Gastroesophageal sphincter (tissue), 4 donors: ENCODE measurements at regions not wholly inside any gene's neighbourhood (a gene's known extent, or its start where the extent isn't known, plus 50 kb on each side); places are given as distances from the start of the nearest gene placed in this dataset.

Experiments
- ATAC-seq: fragments of 150-250 bp; one replicate; pipeline ENCODE4 v1.9.1; 2016; ENCODE audit warnings: mild to moderate bottlenecking, moderate library complexity
- H3K27ac ChIP-seq, 4 donors: fragments of 200-600 bp; sonication (generic) in 3 of 4; 1 replicate in 3 of 4; 2 replicates in 1 of 4; pipeline ENCODE4 v1.5.1; 2016 to 2019
- H3K27me3 ChIP-seq: fragments of 200-600 bp; sonication (generic); one replicate; pipeline ENCODE4 v1.5.1; 2019
- H3K36me3 ChIP-seq, 2 donors: fragments of 200-600 bp; sonication (generic); one replicate each; pipeline ENCODE4 v1.5.1; 2019; ENCODE audit warnings: control low read depth in 1 of 2
- H3K4me1 ChIP-seq, 3 donors: fragments of 200-600 bp; sonication (generic); 1 replicate in 2 of 3; 2 replicates in 1 of 3; pipeline ENCODE4 v1.5.1; 2016 to 2019; ENCODE audit warnings: control low read depth in 2 of 3
- H3K4me3 ChIP-seq, 2 donors: fragments of 200-600 bp; sonication (generic); one replicate each; pipeline ENCODE4 v1.5.1; 2019; ENCODE audit warnings: mild to moderate bottlenecking in 1 of 2, moderate library complexity in 1 of 2
- H3K9me3 ChIP-seq, 3 donors: fragments of 200-600 bp; sonication (generic); one replicate each; pipeline ENCODE4 v1.5.1; 2017 to 2019; ENCODE audit warnings: control low read depth in 2 of 3
- CTCF ChIP-seq, 4 experiments: fragments of 200-600 bp in 2 of 4; fragments of 450-650 bp in 2 of 4; sonication (generic) in 1 of 4; IDR thresholded peaks; one replicate each; pipeline ENCODE4 v1.5.1; 2017 to 2019; ENCODE audit warnings: antibody characterized with exemption in 4 of 4, mild to moderate bottlenecking in 2 of 4, moderate library complexity in 2 of 4
- EP300 ChIP-seq: sonication (generic); formaldehyde crosslinking; IDR thresholded peaks from one replicate; pipeline ENCODE4 v1.6.1; 2017; ENCODE audit warnings: antibody characterized with exemption, mild to moderate bottlenecking
- POLR2A ChIP-seq, 2 donors: fragments of 450-650 bp; IDR thresholded peaks; one replicate each; pipeline ENCODE4 v1.6.1; 2017; ENCODE audit warnings: antibody characterized with exemption in 2 of 2, mild to moderate bottlenecking in 2 of 2, moderate library complexity in 1 of 2
- POLR2AphosphoS5 ChIP-seq: sonication (generic); formaldehyde crosslinking; IDR thresholded peaks from one replicate; pipeline ENCODE4 v1.6.1; 2017; ENCODE audit warnings: antibody characterized with exemption
- WGBS, 2 donors: methylation state at CpG; one replicate each; pipeline ENCODE4 v1.1.5; 2018; ENCODE audit warnings: low coverage in 1 of 2; 5-methylcytosine and 5-hydroxymethylcytosine counted together

- no peak overlapping the region for H3K4me3 ChIP-seq
- ATAC-seq, result no peak
- TF ChIP-seq POLR2AphosphoS5 (no peak), POLR2A (IDR thresholded peaks at IDR 0.05) (no peak), EP300 (no peak), CTCF (IDR thresholded peaks at IDR 0.05) (no peak)
- H3K27ac ChIP-seq, result no peak overlapping the region
- H3K9me3 ChIP-seq, result no peaks in the 10 kb centered on the region
- no peaks in the 10 kb centered on the region for H3K27me3 ChIP-seq
- no peaks in the 10 kb centered on the region for H3K4me1 ChIP-seq
- WGBS, 2 donors, result 84 to 95% methylated on average over 21 to 26 of the region's 26 CpGs
- H3K36me3 ChIP-seq, result no peaks in the 10 kb centered on the region
Measured at GRCh38 chr6:165940366-165940765, 227.3 kb downstream of the TBXT start.

GRCh38 chr6:165939601-165940290, 227.9 kb downstream of the TBXT start:
- Histone ChIP-seq H3K4me3 (no peak overlapping the region), H3K36me3 (no peaks in the 10 kb centered on the region), H3K27me3 (no peaks in the 10 kb centered on the region), H3K9me3 (no peaks in the 10 kb centered on the region), H3K4me1 (no peaks in the 10 kb centered on the region), H3K27ac (no peak overlapping the region)
- WGBS, 2 donors, result 75 to 81% methylated on average over 7 to 9 of the region's 10 CpGs
- no peak for ATAC-seq
- TF ChIP-seq EP300 (no peak), CTCF (IDR thresholded peaks at IDR 0.05) (no peak), POLR2AphosphoS5 (no peak), POLR2A (IDR thresholded peaks at IDR 0.05) (no peak)

- H3K36me3 ChIP-seq, result no peaks in the 10 kb centered on the region
- no peaks in the 10 kb centered on the region for H3K9me3 ChIP-seq
- no peak for ATAC-seq
- H3K4me1 ChIP-seq, result no peaks in the 10 kb centered on the region
- no peak overlapping the region for H3K4me3 ChIP-seq
- H3K27ac ChIP-seq, result no peak overlapping the region
- 76 to 85% methylated on average over 5 of the region's 5 CpGs for WGBS, 2 donors
- TF ChIP-seq POLR2AphosphoS5 (no peak), POLR2A (IDR thresholded peaks at IDR 0.05) (no peak), CTCF (IDR thresholded peaks at IDR 0.05) (no peak), EP300 (no peak)
- no peaks in the 10 kb centered on the region for H3K27me3 ChIP-seq
Measured at GRCh38 chr6:165939047-165939446, 228.6 kb downstream of the TBXT start.

GRCh38 chr6:165937564-165938358, 229.9 kb downstream of the TBXT start:
- H3K27me3 ChIP-seq, result no peaks in the 10 kb centered on the region
- H3K4me3 ChIP-seq, result no peak overlapping the region
- no peak overlapping the region for H3K27ac ChIP-seq
- no peaks in the 10 kb centered on the region for H3K9me3 ChIP-seq
- WGBS, 2 donors, result 75 to 92% methylated on average over 3 of the region's 3 CpGs
- H3K36me3 ChIP-seq, result no peaks in the 10 kb centered on the region
- TF ChIP-seq CTCF (IDR thresholded peaks at IDR 0.05), result no peak
- TF ChIP-seq POLR2AphosphoS5, result no peak
- TF ChIP-seq POLR2A (IDR thresholded peaks at IDR 0.05), result no peak
- TF ChIP-seq EP300, result no peak
- H3K4me1 ChIP-seq, result no peaks in the 10 kb centered on the region
- no peak for ATAC-seq

GRCh38 chr6:165936660-165937059, 231.0 kb downstream of the TBXT start:
- Histone ChIP-seq H3K4me3 (no peak overlapping the region), H3K9me3 (no peaks in the 10 kb centered on the region), H3K36me3 (no peaks in the 10 kb centered on the region), H3K27me3 (no peaks in the 10 kb centered on the region), H3K27ac (no peak overlapping the region), H3K4me1 (no peaks in the 10 kb centered on the region)
- WGBS, 2 donors, result 89 to 90% methylated on average over 3 to 4 of the region's 4 CpGs
- no peak for ATAC-seq
- no peak for TF ChIP-seq POLR2AphosphoS5
- TF ChIP-seq EP300, result no peak
- TF ChIP-seq POLR2A (IDR thresholded peaks at IDR 0.05), result no peak
